Left kidney (tissue), 1 donor: ENCODE measurements at regions not wholly inside any gene's neighbourhood (a gene's known extent, or its start where the extent isn't known, plus 50 kb on each side); places are given as distances from the start of the nearest gene placed in this dataset.
"Not testable (repeated sequence)": the region's sequence is repeated elsewhere in the genome, so short reads cannot be mapped to it uniquely, and the experiment has no call there.

Source experiments
- DNase-seq: peaks from one replicate; pipeline ENCODE4 v3.0.0-alpha.2; 2013

- no peak for DNase-seq
Measured at GRCh38 chr5:162800301-162800700, 637.1 kb upstream of the CCNG1 start.

- no peak for DNase-seq
Measured at GRCh38 chr5:162801235-162801634, 636.2 kb upstream of the CCNG1 start.

DNA sequence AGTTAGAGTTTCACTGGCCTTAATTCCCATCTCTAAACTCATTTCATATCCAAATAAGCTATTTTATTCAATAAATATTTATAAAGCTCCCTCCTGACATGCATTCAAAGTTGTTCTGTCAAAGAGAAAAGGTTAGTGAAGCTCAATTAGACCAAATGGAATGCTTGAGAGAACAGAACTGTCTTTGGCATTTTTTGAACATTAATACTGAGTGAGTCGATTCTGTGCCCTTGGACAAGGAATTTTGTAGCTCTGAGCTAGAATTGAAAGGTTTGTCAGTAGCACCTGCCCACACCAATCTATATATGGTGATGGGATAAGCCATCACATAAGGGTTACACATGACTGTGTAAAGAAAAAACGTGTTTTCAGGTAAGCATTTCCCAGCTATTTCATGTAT is 631.2 kb upstream of the CCNG1 start:
- no peak for DNase-seq

DNA sequence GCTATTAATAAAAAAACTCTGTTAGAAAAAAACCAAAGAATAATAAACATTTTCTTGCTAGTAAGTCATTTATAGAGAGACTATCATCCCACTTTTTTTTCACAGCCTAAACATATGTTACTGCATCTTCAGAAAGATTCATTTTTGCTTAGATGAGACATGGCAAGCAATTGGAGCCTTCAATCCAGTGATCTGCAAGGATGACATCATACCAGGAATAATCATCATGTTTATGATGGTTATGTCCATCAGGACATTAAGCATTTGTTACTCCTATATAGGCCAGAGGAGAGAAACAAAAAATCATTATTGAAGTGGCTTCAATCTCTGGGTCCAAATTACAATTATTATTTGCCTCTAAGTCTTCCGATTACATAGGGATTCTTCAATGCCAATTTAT is 626.3 kb upstream of the CCNG1 start:
- no peak for DNase-seq

- DNase-seq: no peak
Measured at GRCh38 chr5:162816816-162817215, 620.6 kb upstream of the CCNG1 start.

DNA sequence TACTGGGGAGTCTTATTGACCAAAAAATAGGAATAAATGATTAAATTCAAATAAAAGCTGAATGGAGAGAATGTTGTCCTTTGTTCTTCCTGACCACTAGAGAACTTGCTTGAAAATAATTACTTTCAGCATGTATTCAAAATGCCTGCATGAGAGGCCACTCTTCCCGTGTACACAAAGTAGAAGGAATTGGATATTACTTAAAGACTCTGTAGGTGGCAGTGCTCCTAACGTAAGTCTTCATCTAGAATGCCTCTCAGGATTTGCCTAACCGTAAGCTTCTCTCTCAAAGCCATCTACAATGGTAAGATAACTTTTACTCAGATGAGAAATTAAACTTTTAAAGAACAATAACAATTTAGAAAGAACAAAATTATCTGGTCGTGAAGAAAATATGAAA is 620.0 kb upstream of the CCNG1 start:
- DNase-seq: no peak

- not testable (repeated sequence) for DNase-seq
Measured at GRCh38 chr5:162821664-162822063, 615.7 kb upstream of the CCNG1 start.

GRCh38 chr5:162824360-162824759 is 613.0 kb upstream of the CCNG1 start:
- no peak for DNase-seq

DNA sequence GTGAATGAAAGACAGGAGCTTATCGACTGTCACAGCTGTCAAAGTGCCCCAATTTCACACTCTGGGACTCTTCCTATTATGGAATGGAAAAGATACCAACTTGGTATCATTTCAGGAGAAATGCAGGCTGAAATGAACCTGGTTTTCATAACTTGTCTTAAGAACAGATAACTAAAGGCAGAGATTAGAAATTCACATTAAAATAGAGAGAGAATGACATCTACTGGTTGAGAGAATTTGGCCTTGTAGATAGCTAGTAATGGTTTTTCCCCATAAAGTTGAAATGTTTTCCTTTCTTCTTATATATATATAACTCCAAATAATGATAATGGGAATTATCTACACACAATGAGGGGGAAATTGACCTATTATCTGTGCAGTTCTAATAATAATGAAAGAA is 600.2 kb upstream of the CCNG1 start:
- DNase-seq: no peak

DNA sequence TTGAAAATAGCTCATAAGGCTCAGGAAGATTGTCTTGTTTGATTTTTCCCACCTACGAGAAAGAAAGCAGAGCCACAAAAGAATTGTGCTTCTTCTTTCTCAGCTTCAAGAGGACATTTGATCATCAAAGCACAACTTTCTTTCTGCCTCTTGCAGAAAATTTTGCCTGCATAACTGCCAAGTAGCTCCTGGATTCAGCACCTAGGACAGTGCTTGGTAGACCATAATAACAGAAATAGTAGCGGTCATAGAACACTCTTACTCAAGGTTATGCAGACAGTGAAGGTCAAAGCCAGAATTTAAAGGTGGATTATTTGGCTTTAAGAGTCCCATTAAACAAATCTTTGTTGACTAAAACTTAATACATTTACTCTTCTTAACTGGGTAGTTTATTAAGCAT is 594.7 kb upstream of the CCNG1 start:
- peak; percentile 22 for DNase-seq

- DNase-seq: no peak
Measured at GRCh38 chr5:162852134-162852533, 585.3 kb upstream of the CCNG1 start.

GRCh38 chr5:162858770-162859169 is 578.6 kb upstream of the CCNG1 start:
- DNase-seq: no peak

DNA sequence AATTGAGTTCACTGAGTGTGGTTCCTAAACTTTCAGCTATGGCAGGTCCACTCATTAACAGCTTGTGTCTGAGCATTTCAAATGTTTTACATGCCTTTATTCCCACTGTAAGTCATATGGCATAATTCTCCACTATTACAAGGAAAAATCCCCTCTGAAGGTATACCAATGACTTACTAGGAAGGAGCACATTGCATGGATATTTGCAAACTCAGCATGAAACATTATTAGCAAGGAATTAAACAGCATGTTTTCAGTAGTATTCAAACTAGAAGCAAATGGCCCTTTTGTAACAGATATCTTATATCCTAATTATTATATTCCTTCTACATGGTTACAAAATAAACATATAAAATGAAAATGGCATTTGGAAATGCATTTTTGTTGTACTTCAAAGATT is 566.4 kb upstream of the CCNG1 start:
- no peak for DNase-seq

DNA sequence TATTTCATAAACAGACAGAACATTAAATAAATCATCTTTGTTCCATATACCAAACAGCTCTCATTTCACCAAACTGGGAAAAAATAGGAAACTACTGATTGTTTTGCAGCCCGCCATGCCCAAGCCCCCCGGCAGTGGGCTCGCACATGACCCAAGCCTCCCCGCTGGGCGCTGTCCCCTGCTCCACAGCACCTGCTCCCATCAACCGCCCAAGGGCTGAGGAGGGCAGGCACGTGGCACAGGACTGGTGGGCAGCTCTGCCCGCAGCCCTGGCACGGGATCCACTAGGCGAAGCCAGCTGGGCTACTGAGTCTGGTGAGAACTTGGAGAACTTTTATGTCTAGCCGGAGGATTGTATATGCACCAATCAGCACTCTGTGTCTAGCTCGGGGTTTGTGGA is 554.8 kb upstream of the CCNG1 start:
- DNase-seq: no peak

GRCh38 chr5:162886717-162887116 is 550.7 kb upstream of the CCNG1 start:
- no peak for DNase-seq

- peak; percentile 5 for DNase-seq
Measured at GRCh38 chr5:162888268-162888667, 549.1 kb upstream of the CCNG1 start.

- no peak for DNase-seq
Measured at GRCh38 chr5:162911873-162912272, 525.5 kb upstream of the CCNG1 start.

GRCh38 chr5:162916368-162916767 is 521.0 kb upstream of the CCNG1 start:
- DNase-seq: no peak

GRCh38 chr5:162929104-162929503 is 508.3 kb upstream of the CCNG1 start:
- no peak for DNase-seq

DNA sequence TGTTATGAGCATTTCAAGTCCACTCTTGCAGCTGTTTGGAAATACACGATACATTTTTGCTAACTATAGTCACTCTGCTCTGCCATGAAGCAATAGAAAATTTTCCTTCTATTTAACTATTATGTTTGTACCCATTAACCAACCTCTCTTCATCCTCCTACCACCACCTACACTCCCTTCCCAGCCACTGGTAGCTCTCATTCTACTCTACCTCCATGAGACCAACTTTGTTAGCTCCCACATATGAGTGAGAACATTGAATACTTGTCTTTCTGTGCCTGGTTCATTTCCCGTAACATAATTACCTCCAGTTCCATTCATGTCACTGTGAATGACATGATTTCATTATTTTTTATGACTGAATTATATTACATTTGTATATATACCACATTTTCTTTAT is 505.9 kb upstream of the CCNG1 start:
- no peak for DNase-seq

- peak; percentile 46 for DNase-seq
Measured at GRCh38 chr5:162939991-162940390, 497.4 kb upstream of the CCNG1 start.

DNA sequence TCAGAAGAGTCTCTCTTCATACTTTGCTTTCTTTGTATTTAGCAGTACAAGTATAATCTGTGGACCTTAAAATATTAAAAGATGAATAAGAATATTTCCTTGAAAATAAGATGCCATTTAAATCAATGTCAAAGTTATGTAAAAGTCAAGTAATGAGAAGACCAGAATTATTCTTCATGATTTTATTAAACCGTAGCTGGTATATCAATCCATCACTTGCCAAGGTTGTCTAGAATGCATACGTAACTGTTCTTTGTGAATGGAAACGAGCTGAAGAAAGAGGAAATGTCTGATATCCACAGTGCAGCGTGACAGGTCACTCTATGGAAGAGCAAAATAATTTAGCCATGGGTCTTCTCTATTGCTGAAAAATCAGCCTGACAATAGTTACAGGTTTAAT is 488.7 kb upstream of the CCNG1 start:
- DNase-seq: no peak

DNA sequence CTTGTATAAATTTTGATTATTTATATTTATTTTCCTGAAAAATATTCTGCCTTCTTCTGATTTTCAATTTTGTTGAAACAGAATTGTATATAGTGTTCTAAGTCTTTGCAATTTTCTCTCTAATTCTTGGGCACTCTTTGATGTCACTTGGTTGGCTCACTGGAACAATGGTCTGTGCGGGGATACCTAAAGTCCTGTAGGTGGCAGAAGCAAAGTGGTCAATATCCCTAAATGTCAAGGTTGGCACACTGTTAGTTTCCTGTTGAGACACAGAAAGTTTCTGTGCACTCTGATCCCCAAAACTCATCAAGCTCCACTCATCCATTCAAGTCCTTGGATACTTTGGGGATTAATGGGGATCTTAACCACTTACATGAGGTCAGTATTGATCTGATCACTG is 480.8 kb upstream of the CCNG1 start:
- DNase-seq: no peak

DNA sequence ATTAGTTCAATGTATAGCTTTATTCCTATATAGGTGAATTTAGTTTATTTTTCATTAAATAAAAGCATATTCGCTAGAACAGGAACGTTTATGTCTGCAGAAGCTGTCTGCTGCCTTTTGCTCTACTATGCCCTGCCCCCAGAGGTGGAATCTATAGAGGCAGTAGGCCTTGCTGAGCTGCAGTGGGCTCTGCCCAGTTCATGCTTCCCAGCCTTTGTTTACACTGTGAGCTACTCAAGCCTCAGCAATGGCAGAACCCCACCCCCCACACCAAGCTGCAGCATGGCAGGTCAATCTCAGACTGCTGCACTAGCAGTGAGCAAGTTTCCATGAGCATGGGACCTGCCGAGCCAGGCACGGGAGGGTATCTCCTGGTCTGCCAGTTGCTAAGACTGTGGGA is 473.3 kb upstream of the CCNG1 start:
- DNase-seq: not testable (repeated sequence)

GRCh38 chr5:162990063-162990462 is 447.3 kb upstream of the CCNG1 start:
- DNase-seq: no peak
